ENCODE measurements at regions not wholly inside any gene's neighbourhood (a gene's known extent, or its start where the extent isn't known, plus 50 kb on each side); places are given as distances from the start of the nearest gene placed in this dataset.

- DNase-seq = no peak
- Mint-ChIP-seq H3K4me3 (ENCODE audit: unreplicated experiment) (no peak overlapping the region), H3K27ac (ENCODE audit: unreplicated experiment) (no peak overlapping the region), H3K27me3 (ENCODE audit: unreplicated experiment) (peaks cover 2% of the 10 kb centered on the region), H3K9me3 (ENCODE audit: unreplicated experiment) (no peaks in the 10 kb centered on the region), H3K36me3 (ENCODE audit: unreplicated experiment) (no peaks in the 10 kb centered on the region), H3K4me1 (ENCODE audit: low read depth, unreplicated experiment) (no peaks in the 10 kb centered on the region)
- no peak for TF ChIP-seq CTCF (IDR thresholded peaks at IDR 0.05; ENCODE audit: partially characterized antibody, unreplicated experiment)
These were observed 655.7 kb downstream of the EPHA7 start for GRCh38 chr6:92763680-92764079.

- H3K36me3 Mint-ChIP-seq (ENCODE audit: unreplicated experiment) = no peaks in the 10 kb centered on the region
- no peaks in the 10 kb centered on the region for H3K4me1 Mint-ChIP-seq (ENCODE audit: low read depth, unreplicated experiment)
- DNase-seq = no peak
- no peaks in the 10 kb centered on the region for H3K9me3 Mint-ChIP-seq (ENCODE audit: unreplicated experiment)
- no peak overlapping the region for H3K27ac Mint-ChIP-seq (ENCODE audit: unreplicated experiment)
- H3K4me3 Mint-ChIP-seq (ENCODE audit: unreplicated experiment) = no peak overlapping the region
- peaks cover 2% of the 10 kb centered on the region for H3K27me3 Mint-ChIP-seq (ENCODE audit: unreplicated experiment)
- TF ChIP-seq CTCF (IDR thresholded peaks at IDR 0.05; ENCODE audit: partially characterized antibody, unreplicated experiment) = no peak
These were observed 656.1 kb downstream of the EPHA7 start for GRCh38 chr6:92763274-92763584.

- no peaks in the 10 kb centered on the region for H3K4me1 Mint-ChIP-seq (ENCODE audit: low read depth, unreplicated experiment)
- H3K27ac Mint-ChIP-seq (ENCODE audit: unreplicated experiment) = no peak overlapping the region
- H3K27me3 Mint-ChIP-seq (ENCODE audit: unreplicated experiment) = peaks cover 2% of the 10 kb centered on the region
- H3K4me3 Mint-ChIP-seq (ENCODE audit: unreplicated experiment) = no peak overlapping the region
- DNase-seq = no peak
- H3K9me3 Mint-ChIP-seq (ENCODE audit: unreplicated experiment) = no peaks in the 10 kb centered on the region
- H3K36me3 Mint-ChIP-seq (ENCODE audit: unreplicated experiment) = no peaks in the 10 kb centered on the region
- no peak for TF ChIP-seq CTCF (IDR thresholded peaks at IDR 0.05; ENCODE audit: partially characterized antibody, unreplicated experiment)
These were observed 656.7 kb downstream of the EPHA7 start for GRCh38 chr6:92762443-92763273.

GRCh38 chr6:92759178-92759577, 660.2 kb downstream of the EPHA7 start:
- H3K4me3 Mint-ChIP-seq (ENCODE audit: unreplicated experiment) = no peak overlapping the region
- H3K9me3 Mint-ChIP-seq (ENCODE audit: unreplicated experiment) = no peaks in the 10 kb centered on the region
- H3K27me3 Mint-ChIP-seq (ENCODE audit: unreplicated experiment) = no peaks in the 10 kb centered on the region
- no peaks in the 10 kb centered on the region for H3K4me1 Mint-ChIP-seq (ENCODE audit: low read depth, unreplicated experiment)
- H3K27ac Mint-ChIP-seq (ENCODE audit: unreplicated experiment) = no peak overlapping the region
- no peak for TF ChIP-seq CTCF (IDR thresholded peaks at IDR 0.05; ENCODE audit: partially characterized antibody, unreplicated experiment)
- no peak for DNase-seq
- H3K36me3 Mint-ChIP-seq (ENCODE audit: unreplicated experiment) = no peaks in the 10 kb centered on the region

GRCh38 chr6:92757925-92758324, 661.4 kb downstream of the EPHA7 start:
- no peak overlapping the region for H3K27ac Mint-ChIP-seq (ENCODE audit: unreplicated experiment)
- no peak for TF ChIP-seq CTCF (IDR thresholded peaks at IDR 0.05; ENCODE audit: partially characterized antibody, unreplicated experiment)
- H3K36me3 Mint-ChIP-seq (ENCODE audit: unreplicated experiment) = no peaks in the 10 kb centered on the region
- DNase-seq = no peak
- no peak overlapping the region for H3K4me3 Mint-ChIP-seq (ENCODE audit: unreplicated experiment)
- H3K9me3 Mint-ChIP-seq (ENCODE audit: unreplicated experiment) = peaks cover 2% of the 10 kb centered on the region
- no peaks in the 10 kb centered on the region for H3K27me3 Mint-ChIP-seq (ENCODE audit: unreplicated experiment)
- no peaks in the 10 kb centered on the region for H3K4me1 Mint-ChIP-seq (ENCODE audit: low read depth, unreplicated experiment)

All from glutamatergic neuron (in vitro differentiated cells).